Fibroblast of gingiva (primary cell): ENCODE measurements at regions not wholly inside any gene's neighbourhood (a gene's known extent, or its start where the extent isn't known, plus 50 kb on each side); places are given as distances from the start of the nearest gene placed in this dataset.

ENCODE experiments used
- DNase-seq: peaks from one replicate; pipeline ENCODE4 v3.0.0-alpha.2; 2011; ENCODE audit warnings: low read depth

- no peak for DNase-seq
Observed at GRCh38 chr6:95142661-95143335, 434.5 kb upstream of the MANEA start.

DNA sequence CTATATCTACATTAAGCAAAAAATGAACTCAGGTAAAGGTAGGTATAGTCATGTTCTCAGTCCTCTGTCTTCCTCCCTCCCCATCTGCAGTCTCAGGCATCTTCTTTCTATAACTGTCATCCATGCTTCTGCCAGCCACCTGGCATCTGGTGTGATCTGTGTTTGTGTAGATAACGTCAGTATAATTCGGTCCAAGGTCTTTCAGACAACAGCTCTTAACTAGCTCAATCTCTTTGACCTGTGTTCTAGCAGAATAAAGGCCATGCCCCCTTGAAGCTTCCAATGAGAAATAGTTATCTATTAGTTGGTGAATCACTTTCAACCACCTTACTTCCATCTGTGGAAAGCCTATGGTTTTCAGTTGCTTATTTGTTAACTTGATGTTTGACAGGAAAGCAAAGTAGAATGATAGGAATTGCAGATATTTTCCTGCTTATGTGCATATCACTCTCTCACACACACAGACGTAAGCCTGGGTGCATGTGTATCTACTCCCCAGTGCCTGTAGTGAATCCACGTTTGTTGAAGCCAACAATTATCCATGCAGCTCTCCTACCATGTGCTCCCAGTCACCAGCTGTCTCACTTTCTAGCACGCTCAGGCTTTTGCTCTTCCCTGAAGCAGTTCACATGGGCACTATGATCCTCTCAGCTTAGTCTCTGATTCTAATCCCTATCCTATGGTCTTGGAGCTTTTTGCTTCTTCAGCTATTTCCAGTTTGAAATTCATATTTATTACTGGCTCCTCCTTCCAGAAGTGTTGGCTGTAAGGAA lies 433.7 kb upstream of the MANEA start:
- no peak for DNase-seq

DNA sequence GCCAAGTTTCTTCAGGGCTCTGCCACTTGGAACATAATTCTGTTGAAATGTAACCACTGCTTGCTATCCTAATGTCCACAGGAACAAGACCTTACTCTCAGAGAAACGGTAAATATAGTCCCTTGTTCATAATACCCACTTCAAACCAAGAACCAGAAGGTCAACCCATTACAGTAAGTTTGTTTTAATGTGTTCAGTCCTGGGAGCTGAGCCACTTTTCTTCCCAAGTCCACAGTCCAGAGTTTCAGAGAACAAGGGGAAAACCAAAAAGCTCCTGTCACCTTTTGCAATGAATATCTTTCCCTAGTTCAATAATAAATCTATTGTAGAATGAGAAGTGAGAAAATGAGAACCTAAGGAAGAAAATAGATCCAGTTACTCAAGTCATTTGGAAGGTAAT lies 431.9 kb upstream of the MANEA start:
- no peak for DNase-seq

GRCh38 chr6:95159557-95159956 lies 417.8 kb upstream of the MANEA start:
- no peak for DNase-seq

GRCh38 chr6:95169775-95170174 lies 407.6 kb upstream of the MANEA start:
- no peak for DNase-seq

DNA sequence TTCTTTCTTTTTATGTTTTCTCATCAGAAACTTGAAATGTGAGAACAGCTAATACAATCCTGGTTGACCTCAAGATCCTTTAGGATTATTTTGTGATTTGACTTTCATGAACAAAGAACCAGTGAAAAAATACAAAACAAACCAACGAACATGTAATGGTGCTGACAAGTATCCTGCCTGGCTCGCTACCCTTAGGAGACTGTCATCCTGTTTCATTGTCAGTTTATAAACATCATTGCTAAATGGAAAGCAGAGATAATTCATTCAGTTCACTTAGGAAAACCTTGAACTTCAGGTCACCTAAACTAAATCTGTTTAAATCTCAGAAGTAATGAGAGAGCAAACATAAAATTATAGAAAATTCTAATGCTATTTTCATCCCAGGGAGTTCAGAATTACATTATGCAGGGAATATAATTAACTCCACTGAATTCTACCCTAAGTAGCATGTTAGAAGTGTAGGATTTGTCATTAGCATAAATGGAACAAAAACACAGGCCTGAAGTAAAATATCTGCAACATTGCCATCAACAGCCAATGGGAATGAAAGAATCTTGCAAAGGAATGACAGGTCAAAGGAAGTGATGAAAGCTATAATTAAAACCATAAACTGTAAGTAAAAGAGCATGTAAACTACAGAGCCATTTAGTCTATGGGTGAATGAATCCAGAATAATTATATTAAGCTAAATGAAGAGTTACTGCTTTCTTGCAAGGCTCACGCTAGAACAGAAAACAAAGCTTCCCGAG lies 401.2 kb upstream of the MANEA start:
- no peak for DNase-seq

- no peak for DNase-seq
Observed at GRCh38 chr6:95185874-95186273, 391.5 kb upstream of the MANEA start.

GRCh38 chr6:95186710-95187109 lies 390.6 kb upstream of the MANEA start:
- DNase-seq: no peak

DNA sequence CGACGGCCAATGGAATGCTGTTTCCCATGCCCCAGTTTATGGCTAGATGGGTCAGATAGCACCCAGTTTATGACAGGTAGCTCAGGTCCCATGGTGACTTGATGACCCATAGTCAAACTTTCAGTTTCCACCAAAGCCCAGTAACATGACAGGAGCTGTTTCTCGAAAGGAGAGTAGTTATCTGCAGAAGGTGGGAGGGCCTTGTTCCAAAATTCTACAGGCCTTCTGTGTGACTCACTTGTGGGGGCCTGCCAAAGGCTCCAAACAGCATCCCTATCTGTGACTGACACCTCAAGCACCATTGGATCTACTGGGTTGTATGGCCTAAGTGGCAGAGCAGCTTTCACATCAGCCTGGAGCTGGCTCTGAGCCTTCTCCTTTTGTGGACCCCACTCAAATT lies 379.7 kb upstream of the MANEA start:
- no peak for DNase-seq

DNA sequence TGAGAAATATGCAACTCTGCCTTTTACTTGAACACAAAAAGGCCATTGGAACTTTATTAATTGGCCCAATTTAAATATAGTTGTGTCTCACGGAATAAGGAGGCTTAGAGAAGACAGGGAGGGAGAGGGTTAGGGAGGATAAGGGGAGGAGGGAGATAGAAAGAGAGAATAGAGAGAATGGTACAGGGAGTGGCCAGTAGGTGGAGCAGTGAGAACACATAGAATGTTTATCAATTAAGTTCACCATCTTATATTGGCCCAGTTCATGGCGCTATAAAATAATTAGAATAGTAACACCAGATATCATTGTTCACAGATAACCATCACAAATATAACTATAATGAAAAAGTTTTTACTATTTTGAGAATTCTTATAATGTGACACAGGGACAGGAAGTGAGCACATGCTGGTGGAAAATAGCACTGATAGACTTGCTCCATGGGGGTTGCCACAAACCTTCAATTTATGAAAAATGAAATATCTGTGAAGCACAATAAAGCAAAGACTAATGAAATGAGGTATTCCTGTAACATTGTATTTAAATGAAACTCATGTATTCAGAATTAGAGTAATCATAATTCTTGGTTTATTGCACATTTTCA lies 374.1 kb upstream of the MANEA start:
- no peak for DNase-seq

GRCh38 chr6:95204178-95204577 lies 373.2 kb upstream of the MANEA start:
- no peak for DNase-seq

DNA sequence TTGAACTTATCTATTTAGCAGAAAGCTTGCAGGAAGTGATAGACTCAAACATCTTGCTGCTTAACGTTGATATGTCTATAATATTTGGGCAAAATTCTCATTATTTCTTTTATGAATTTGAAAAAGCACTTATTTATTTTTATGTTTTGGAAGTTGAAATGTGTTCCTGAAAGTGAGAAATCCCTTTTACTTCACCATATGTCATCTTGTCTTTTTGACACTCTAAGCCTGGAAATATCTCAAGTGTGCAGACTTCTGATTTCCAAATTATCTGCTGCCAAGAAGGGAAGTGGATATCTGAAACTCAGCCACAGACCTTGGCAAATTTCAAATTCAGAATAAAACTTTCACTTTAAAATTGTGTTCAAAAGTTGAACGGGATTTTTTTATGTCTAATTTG lies 368.7 kb upstream of the MANEA start:
- no peak for DNase-seq

DNA sequence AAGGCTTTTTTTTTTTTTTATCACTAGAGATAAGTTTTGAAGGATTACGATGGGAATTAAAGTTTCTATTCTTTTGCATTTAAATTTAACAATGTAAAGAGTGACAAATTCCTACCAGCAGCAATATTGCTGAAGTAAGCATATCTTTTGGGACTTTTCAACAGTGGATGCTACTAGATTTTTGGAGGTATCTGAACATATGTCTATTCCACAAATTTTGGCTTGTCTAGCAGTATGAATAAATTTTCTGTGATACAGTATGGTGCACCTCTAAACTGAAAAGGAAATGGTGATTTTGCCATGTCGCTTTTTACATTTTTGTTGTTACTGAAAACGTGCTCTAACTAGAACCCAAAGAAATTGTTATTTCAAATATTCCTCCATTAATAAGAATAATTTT lies 368.3 kb upstream of the MANEA start:
- DNase-seq: no peak

DNA sequence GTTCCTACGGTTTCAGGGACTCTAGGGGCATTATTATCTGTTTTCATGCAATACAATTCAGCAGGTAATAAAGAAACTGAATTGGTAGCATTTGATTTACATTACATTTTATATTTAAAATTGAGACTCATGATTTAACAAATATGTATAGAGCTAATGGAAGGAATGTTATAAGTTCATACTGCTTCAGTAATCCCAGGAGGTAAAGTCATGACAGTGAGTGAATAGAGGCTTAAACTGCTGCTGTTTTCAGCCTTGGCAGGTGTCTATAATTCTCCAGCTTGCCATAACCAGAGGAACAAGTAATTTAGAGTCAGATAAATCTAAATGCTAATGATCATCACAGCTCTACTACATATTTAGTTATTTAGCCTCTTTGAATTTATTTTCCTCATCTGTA lies 360.8 kb upstream of the MANEA start:
- DNase-seq: no peak

DNA sequence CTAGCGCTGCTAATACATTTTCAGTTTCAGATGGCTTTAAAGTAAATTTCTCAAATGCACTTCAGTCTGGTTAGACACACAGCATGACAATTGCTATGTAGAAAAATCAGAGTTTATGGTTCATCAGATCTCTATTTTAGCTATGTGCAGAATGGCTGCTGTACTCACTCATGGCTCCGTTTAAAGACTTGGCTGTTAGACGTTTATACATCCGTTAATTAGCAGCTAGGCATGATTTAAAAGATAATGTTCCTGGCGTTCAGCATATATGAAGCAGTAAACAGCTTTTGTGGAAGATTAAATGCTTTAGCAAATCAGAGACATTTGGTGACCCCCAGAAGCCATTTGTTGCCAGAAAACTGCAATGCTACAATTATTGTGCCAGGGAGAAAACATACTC lies 350.0 kb upstream of the MANEA start:
- no peak for DNase-seq

GRCh38 chr6:95228636-95229035 lies 348.7 kb upstream of the MANEA start:
- no peak for DNase-seq

- no peak for DNase-seq
Observed at GRCh38 chr6:95230071-95230740, 347.1 kb upstream of the MANEA start.

- DNase-seq: no peak
Observed at GRCh38 chr6:95231416-95231815, 345.9 kb upstream of the MANEA start.

- DNase-seq: no peak
Observed at GRCh38 chr6:95232446-95232845, 344.9 kb upstream of the MANEA start.

DNA sequence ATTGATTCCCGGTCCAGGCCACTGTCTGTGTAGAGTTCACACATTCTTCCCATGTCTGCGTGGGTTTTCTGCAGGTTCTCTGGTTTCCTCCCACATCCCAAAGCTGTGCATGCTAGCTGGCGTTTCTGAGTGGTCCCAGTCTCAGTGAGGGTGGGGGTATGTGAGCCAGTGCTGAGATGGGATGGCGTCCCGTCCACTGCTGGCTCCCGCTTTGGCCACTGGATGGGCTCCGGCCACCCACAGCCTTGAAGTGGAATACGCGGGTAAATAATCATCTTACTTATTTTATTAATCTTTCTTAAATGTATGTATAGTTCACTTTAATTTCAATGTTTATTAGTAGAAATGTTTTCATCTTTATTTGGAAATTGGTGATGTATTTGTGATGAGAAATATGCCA lies 343.5 kb upstream of the MANEA start:
- no peak for DNase-seq

DNA sequence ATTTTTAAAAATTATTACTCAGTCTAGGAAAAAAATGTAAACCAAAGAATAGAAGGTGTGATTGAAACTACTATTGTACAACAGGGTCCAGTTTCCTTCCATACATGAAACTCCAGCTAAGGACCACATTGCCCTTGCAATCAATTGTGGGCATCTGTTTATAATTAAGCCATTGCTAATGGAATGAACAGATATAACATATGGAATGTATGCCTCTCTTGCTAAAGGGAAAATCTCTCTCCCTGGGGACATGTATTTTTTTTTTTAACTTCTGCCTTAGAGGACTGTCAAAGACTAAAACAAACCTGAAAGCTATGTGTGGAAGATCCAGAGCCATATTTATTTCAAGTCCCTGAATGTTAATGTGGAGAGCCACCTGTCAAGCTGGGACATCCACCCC lies 336.8 kb upstream of the MANEA start:
- DNase-seq: no peak

GRCh38 chr6:95242560-95242959 lies 334.8 kb upstream of the MANEA start:
- no peak for DNase-seq
